PC-3 (cell line): ENCODE measurements at regions not wholly inside any gene's neighbourhood (a gene's known extent, or its start where the extent isn't known, plus 50 kb on each side); places are given as distances from the start of the nearest gene placed in this dataset.

Experiments
- EZH2 ChIP-seq: fragments of 300-600 bp; sonication (generic); IDR thresholded peaks from one replicate; pipeline ENCODE4 v1.6.1; 2017; ENCODE audit warnings: antibody characterized with exemption, mild to moderate bottlenecking, low read length; ENCODE audit not compliant: unreplicated experiment
- EZH2phosphoT487 ChIP-seq: fragments of 300-600 bp; sonication (generic); IDR thresholded peaks from 2 replicates; pipeline ENCODE4 v1.6.1; 2018; ENCODE audit warnings: mild to moderate bottlenecking, antibody characterized with exemption, low read length, borderline replicate concordance
- TF ChIP-seq, protein P1 (sequence below): fragments of 300-600 bp; sonication (generic); conservative IDR thresholded peaks from 2 replicates; pipeline ENCODE4 v1.5.1; 2017; ENCODE audit warnings: antibody characterized with exemption, low read depth, mild to moderate bottlenecking, low read length

DNA sequence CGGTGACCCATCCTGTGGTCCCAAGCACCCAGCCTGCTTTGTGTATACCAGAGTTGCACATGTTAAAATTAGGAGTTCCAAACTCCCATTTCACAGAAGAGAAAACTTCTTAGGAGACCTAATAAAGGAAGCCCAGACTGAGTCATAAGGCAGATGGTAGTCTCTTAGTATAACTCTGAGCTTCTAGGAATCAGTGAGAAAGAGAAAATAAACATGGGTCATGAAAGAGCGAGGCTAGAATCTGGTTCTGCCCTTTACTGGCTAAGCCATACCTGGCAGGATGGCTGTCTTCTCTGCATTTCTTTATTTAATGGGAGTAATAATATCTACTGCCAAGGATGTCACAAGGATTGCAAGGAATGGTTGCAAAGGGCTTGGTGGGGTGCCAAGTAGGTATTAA is 101.2 kb upstream of the TRIB2 start:
- TF ChIP-seq, protein P1, sequence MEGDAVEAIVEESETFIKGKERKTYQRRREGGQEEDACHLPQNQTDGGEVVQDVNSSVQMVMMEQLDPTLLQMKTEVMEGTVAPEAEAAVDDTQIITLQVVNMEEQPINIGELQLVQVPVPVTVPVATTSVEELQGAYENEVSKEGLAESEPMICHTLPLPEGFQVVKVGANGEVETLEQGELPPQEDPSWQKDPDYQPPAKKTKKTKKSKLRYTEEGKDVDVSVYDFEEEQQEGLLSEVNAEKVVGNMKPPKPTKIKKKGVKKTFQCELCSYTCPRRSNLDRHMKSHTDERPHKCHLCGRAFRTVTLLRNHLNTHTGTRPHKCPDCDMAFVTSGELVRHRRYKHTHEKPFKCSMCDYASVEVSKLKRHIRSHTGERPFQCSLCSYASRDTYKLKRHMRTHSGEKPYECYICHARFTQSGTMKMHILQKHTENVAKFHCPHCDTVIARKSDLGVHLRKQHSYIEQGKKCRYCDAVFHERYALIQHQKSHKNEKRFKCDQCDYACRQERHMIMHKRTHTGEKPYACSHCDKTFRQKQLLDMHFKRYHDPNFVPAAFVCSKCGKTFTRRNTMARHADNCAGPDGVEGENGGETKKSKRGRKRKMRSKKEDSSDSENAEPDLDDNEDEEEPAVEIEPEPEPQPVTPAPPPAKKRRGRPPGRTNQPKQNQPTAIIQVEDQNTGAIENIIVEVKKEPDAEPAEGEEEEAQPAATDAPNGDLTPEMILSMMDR: no peak
- TF ChIP-seq EZH2: no peak
- no peak for TF ChIP-seq EZH2phosphoT487
